Prostate gland (tissue), 2 donors: ENCODE measurements at regions not wholly inside any gene's neighbourhood (a gene's known extent, or its start where the extent isn't known, plus 50 kb on each side); places are given as distances from the start of the nearest gene placed in this dataset.

ENCODE experiments used
- DNase-seq: peaks from one replicate; pipeline ENCODE4 v3.0.0-alpha.2; 2019; ENCODE audit warnings: low spot score
- H3K27ac ChIP-seq, 2 donors: fragments of 200-600 bp; sonication (generic); 2 replicates each; pipeline ENCODE4 v1.5.1; 2017 to 2019
- H3K27me3 ChIP-seq: fragments of 200-600 bp; sonication (generic); replicated peaks from 2 replicates; pipeline ENCODE4 v1.5.1; 2019; ENCODE audit not compliant: insufficient read depth
- H3K36me3 ChIP-seq, 2 donors: fragments of 200-600 bp; sonication (generic); 1 replicate in 1 of 2; 2 replicates in 1 of 2; pipeline versions ENCODE4 v1.5.1 to v1.8.1; 2017 to 2019
- H3K4me1 ChIP-seq: fragments of 200-600 bp; sonication (generic); replicated peaks from 2 replicates; pipeline ENCODE4 v1.5.1; 2019
- H3K4me3 ChIP-seq, 2 donors: fragments of 200-600 bp; sonication (generic); 2 replicates each; pipeline ENCODE4 v1.5.1; 2017 to 2019
- H3K9me3 ChIP-seq: fragments of 200-600 bp; sonication (generic); 2 replicates; pipeline ENCODE4 v1.5.1; 2017
- POLR2A ChIP-seq: fragments of 450-650 bp; IDR thresholded peaks from one replicate; pipeline ENCODE4 v1.6.1; 2016; ENCODE audit warnings: antibody characterized with exemption, mild to moderate bottlenecking
- POLR2AphosphoS5 ChIP-seq: sonication (generic); formaldehyde crosslinking; IDR thresholded peaks from one replicate; pipeline ENCODE4 v1.6.1; 2017; ENCODE audit warnings: antibody characterized with exemption
- WGBS: methylation state at CpG from one replicate; pipeline ENCODE4 v1.1.5; 2018; 5-methylcytosine and 5-hydroxymethylcytosine counted together
- intact Hi-C: fragments of 100-400 bp; cut with DNase I; formaldehyde crosslinking; loops from one replicate; pipeline ENCODE4 v1.14.2; 2022
- TF ChIP-seq, protein P1 (sequence below), 4 experiments: fragments of 200-600 bp in 2 of 4; fragments of 450-650 bp in 2 of 4; sonication (generic) in 2 of 4; IDR thresholded peaks; 1 replicate in 3 of 4; 2 replicates in 1 of 4; pipeline ENCODE4 v1.5.1; 2016 to 2019; ENCODE audit warnings: antibody characterized with exemption in 4 of 4, mild to moderate bottlenecking in 2 of 4, moderate library complexity in 2 of 4

DNA sequence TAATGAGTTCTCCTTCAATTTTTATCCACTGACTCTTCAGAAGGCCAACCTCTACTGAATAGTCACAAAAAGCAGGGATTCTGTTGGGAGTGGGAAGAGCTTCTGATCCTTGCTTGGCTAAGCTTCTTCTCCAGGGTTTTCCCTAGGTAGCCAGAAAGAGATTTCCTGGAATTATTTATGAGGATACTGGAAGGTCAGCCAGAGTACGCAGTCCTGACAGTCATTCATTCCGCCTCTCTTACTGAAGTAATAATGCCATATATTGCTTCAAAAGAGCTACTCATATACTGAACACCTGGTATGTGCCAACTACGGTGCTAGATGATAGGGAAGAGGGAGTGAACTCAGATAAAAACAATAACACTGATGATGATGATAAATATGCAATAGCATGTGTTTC lies 116.1 kb downstream of the CCDC34 start:
- no peaks in the 10 kb centered on the region for H3K9me3 ChIP-seq
- intact Hi-C loops = no loop called here
- TF ChIP-seq POLR2AphosphoS5 = no peak
- TF ChIP-seq, protein P1, sequence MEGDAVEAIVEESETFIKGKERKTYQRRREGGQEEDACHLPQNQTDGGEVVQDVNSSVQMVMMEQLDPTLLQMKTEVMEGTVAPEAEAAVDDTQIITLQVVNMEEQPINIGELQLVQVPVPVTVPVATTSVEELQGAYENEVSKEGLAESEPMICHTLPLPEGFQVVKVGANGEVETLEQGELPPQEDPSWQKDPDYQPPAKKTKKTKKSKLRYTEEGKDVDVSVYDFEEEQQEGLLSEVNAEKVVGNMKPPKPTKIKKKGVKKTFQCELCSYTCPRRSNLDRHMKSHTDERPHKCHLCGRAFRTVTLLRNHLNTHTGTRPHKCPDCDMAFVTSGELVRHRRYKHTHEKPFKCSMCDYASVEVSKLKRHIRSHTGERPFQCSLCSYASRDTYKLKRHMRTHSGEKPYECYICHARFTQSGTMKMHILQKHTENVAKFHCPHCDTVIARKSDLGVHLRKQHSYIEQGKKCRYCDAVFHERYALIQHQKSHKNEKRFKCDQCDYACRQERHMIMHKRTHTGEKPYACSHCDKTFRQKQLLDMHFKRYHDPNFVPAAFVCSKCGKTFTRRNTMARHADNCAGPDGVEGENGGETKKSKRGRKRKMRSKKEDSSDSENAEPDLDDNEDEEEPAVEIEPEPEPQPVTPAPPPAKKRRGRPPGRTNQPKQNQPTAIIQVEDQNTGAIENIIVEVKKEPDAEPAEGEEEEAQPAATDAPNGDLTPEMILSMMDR (IDR thresholded peaks at IDR 0.05) = no peak
- no peak for TF ChIP-seq POLR2A
- no peaks in the 10 kb centered on the region for H3K4me1 ChIP-seq
- WGBS = 46% methylated on average over 3 of the region's 3 CpGs
- no peak for DNase-seq
- no peaks in the 10 kb centered on the region for H3K27me3 ChIP-seq
- H3K27ac ChIP-seq = no peak overlapping the region
- no peaks in the 10 kb centered on the region for H3K36me3 ChIP-seq
- no peak overlapping the region for H3K4me3 ChIP-seq

DNA sequence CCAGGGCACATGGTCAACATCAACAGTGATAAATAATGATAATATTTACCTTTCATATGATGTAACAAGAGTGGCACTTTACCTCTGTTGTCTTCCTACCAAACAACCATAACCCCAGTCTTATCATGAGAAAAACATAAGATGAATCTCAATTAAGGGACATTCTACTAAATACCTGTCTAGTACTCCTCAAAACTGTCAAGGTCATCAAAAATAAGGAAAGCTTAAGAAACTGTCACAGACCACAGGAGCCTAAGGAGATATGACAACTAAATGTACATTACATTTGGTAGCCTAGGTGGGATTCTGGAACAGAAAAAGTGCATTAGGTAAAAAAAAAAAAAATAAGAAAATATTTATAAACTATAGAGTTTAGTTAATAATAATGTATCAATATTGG lies 118.1 kb downstream of the CCDC34 start:
- DNase-seq = no peak
- Histone ChIP-seq H3K27ac (no peak overlapping the region), H3K4me3 (no peak overlapping the region), H3K27me3 (no peaks in the 10 kb centered on the region), H3K4me1 (no peaks in the 10 kb centered on the region), H3K9me3 (no peaks in the 10 kb centered on the region), H3K36me3 (no peaks in the 10 kb centered on the region)
- intact Hi-C loops = no loop called here
- TF ChIP-seq, protein P1 (IDR thresholded peaks at IDR 0.05) = no peak
- no peak for TF ChIP-seq POLR2AphosphoS5
- no peak for TF ChIP-seq POLR2A

DNA sequence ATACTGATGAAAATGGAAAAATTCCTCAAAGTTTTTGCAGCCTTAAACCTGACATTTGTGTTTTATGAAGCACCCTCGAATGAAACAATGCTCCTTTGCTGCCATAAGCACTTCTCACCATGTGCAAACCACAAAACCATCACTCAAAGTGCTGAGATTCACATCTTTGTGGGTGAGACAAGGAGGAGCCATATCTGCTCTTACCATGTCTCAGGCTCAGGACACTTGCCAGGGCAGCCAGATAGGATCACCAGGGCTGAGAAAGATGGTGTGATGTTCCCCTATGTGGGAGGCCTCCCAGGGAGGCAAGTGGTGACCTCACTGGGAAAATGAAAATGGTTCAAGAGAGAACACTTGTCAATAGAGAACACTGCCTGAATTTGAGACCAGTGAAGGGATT lies 120.4 kb downstream of the CCDC34 start:
- H3K9me3 ChIP-seq = no peaks in the 10 kb centered on the region
- H3K4me3 ChIP-seq = no peak overlapping the region
- no peaks in the 10 kb centered on the region for H3K4me1 ChIP-seq
- no peaks in the 10 kb centered on the region for H3K27me3 ChIP-seq
- H3K36me3 ChIP-seq = no peaks in the 10 kb centered on the region
- no peak overlapping the region for H3K27ac ChIP-seq
- 29% methylated on average over 1 of the region's 1 CpG for WGBS
- DNase-seq = no peak
- intact Hi-C loops = no loop called here
- TF ChIP-seq POLR2A = no peak

DNA sequence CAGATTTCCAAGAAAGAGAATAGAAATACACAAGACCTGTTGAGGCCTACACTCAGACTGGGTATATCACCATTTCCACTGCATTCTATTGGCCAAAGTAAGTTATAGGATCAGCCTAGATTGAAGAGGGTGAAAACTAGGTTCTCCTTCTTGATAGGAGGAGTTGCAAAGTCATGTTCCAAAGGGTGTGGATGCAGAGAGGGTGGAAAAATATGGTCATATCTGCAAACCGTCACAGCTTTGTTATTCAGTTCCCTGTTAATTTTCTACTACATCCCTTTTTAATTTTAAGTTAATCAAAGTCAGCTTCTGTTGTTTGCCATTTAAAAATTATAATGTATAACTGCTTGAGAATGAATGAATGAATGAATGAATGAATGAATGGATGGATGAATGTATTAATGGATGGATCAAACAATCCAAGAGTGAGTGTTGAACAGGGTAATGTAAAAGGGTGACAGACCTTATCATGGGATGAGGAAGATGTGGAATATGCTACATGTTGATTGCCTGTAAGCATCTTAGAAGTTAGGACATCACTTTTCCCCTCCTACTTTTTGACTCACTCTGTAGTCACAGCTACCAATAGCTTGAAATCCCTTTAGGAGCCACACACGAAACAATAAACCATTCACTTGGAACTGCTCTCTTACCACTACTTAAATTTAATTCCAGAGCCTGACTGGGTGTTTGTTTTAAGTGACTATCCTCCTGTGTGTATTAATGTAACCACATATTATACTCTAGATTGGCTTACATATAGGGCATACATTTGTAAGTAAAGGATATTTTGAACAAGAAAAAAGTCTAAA lies 121.5 kb downstream of the CCDC34 start:
- no peak overlapping the region for H3K4me3 ChIP-seq
- no peak overlapping the region for H3K27ac ChIP-seq
- H3K4me1 ChIP-seq = no peaks in the 10 kb centered on the region
- no peak for DNase-seq
- no peaks in the 10 kb centered on the region for H3K27me3 ChIP-seq
- intact Hi-C loops = no loop called here
- WGBS = 72% methylated on average over 2 of the region's 2 CpGs
- TF ChIP-seq, protein P1 (IDR thresholded peaks at IDR 0.05) = no peak
- TF ChIP-seq POLR2AphosphoS5 (no peak), POLR2A (no peak)
- no peaks in the 10 kb centered on the region for H3K36me3 ChIP-seq
- H3K9me3 ChIP-seq = no peaks in the 10 kb centered on the region

DNA sequence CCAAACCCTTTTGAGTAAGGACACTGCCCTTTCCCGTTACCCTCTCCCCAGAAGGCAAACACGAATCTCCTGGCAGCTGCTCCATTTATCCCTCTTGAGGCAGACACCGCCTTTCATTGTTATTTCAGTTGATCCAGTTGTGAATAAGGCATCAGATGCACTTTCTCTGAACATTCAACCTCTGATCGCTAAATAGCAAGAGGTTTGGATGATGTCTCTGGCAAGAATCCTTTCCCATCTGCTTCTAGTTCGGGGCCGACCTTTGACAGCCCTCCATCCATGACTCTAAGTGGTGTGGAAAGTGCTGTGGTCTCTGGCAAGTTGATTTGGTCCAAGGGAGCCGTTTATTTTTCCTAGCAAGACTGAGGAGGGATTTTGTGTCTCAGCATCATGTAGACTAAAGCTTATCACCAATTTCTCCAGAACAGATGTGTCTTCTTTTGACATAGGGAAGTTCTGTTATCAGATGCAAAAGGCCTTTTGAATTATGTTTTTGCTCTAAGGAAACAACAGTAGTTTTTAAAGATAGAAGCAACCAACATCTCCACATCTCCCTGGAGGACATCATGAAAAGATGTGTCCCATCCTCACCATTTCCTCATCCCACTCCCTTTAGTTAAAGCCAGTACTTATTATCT lies 123.6 kb downstream of the CCDC34 start:
- no peaks in the 10 kb centered on the region for H3K27me3 ChIP-seq
- no peaks in the 10 kb centered on the region for H3K4me1 ChIP-seq
- no peak overlapping the region for H3K4me3 ChIP-seq
- no peak overlapping the region for H3K27ac ChIP-seq
- no peaks in the 10 kb centered on the region for H3K36me3 ChIP-seq
- TF ChIP-seq, protein P1 (IDR thresholded peaks at IDR 0.05) = no peak
- TF ChIP-seq POLR2A (no peak), POLR2AphosphoS5 (no peak)
- no peaks in the 10 kb centered on the region for H3K9me3 ChIP-seq
- 76% methylated on average over 7 of the region's 7 CpGs for WGBS
- intact Hi-C loops = no loop called here
- DNase-seq = no peak
